GM13976 (cell line): ENCODE measurements at regions not wholly inside any gene's neighbourhood (a gene's known extent, or its start where the extent isn't known, plus 50 kb on each side); places are given as distances from the start of the nearest gene placed in this dataset.

Experiments used
- DNase-seq: peaks from one replicate; pipeline ENCODE4 v3.0.0; 2012; ENCODE audit warnings: low spot score
- CTCF ChIP-seq: IDR thresholded peaks from 2 replicates; pipeline ENCODE4 v1.5.1; 2012; ENCODE audit warnings: borderline replicate concordance, mild to moderate bottlenecking; ENCODE audit not compliant: insufficient read depth; ENCODE audit errors: extremely low read depth, missing control alignments, control extremely low read depth
- in situ Hi-C: fragments of 300-500 bp; cut with MboI; formaldehyde crosslinking; loops from one replicate; pipeline ENCODE4 v1.12.0; 2022; ENCODE audit warnings: low sequenced_read_pairs, mixed read lengths, inconsistent platforms; ENCODE audit not compliant: unreplicated experiment

- no peak for TF ChIP-seq CTCF
Observed at GRCh38 chr15:35616498-35617271, 70.7 kb upstream of the DPH6 start.

GRCh38 chr15:35618260-35619188 is 72.6 kb upstream of the DPH6 start:
- no peak for DNase-seq
- no peak for TF ChIP-seq CTCF

More at GRCh38 chr15:35616498-35617271, 70.7 kb upstream of the DPH6 start:
- in situ Hi-C loops = no loop called here
- no peak for DNase-seq

GRCh38 chr15:35622641-35623340 is 76.8 kb upstream of the DPH6 start:
- in situ Hi-C loops = no loop called here
- no peak for TF ChIP-seq CTCF
- DNase-seq = no peak

More at GRCh38 chr15:35618260-35619188, 72.6 kb upstream of the DPH6 start:
- in situ Hi-C loops = no loop called here

- in situ Hi-C loops = no loop called here
- TF ChIP-seq CTCF = no peak
- DNase-seq = no peak
Observed at GRCh38 chr15:35624881-35625280, 78.9 kb upstream of the DPH6 start.

- in situ Hi-C loops = no loop called here
- DNase-seq = no peak
- TF ChIP-seq CTCF = no peak
Observed at GRCh38 chr15:35626571-35627318, 80.8 kb upstream of the DPH6 start.

- no peak for TF ChIP-seq CTCF
- in situ Hi-C loops = no loop called here
Observed at GRCh38 chr15:35627696-35628095, 81.7 kb upstream of the DPH6 start.

More at GRCh38 chr15:35627696-35628095, 81.7 kb upstream of the DPH6 start:
- DNase-seq = no peak
